ENCODE measurements at regions not wholly inside any gene's neighbourhood (a gene's known extent, or its start where the extent isn't known, plus 50 kb on each side); places are given as distances from the start of the nearest gene placed in this dataset.

GRCh38 chr15:87142096-87142495, 1062.4 kb downstream of the AGBL1 start:
- TF ChIP-seq CTCF (conservative IDR thresholded peaks at IDR 0.05; ENCODE audit: low read depth in 2 of 2) (no peak), EZH2phosphoT487 (IDR thresholded peaks at IDR 0.05; ENCODE audit: unreplicated experiment) (no peak), POLR2AphosphoS5 (IDR thresholded peaks at IDR 0.05; ENCODE audit: low read depth) (no peak), EZH2 (IDR thresholded peaks at IDR 0.05; ENCODE audit: low read depth, unreplicated experiment) (no peak), CREB1 (CRISPR knock-in tag; IDR thresholded peaks at IDR 0.05; ENCODE audit: low read depth) (no peak), JUNB (IDR thresholded peaks at IDR 0.05; ENCODE audit: unreplicated experiment) (no peak), ZNF331 (CRISPR knock-in tag; IDR thresholded peaks at IDR 0.05; ENCODE audit: low read depth) (no peak), STAT1 (IDR thresholded peaks at IDR 0.05; ENCODE audit: unreplicated experiment) (no peak), NANOG (IDR thresholded peaks at IDR 0.05; ENCODE audit: borderline replicate concordance) (no peak)
- TF ChIP-seq, protein P1, sequence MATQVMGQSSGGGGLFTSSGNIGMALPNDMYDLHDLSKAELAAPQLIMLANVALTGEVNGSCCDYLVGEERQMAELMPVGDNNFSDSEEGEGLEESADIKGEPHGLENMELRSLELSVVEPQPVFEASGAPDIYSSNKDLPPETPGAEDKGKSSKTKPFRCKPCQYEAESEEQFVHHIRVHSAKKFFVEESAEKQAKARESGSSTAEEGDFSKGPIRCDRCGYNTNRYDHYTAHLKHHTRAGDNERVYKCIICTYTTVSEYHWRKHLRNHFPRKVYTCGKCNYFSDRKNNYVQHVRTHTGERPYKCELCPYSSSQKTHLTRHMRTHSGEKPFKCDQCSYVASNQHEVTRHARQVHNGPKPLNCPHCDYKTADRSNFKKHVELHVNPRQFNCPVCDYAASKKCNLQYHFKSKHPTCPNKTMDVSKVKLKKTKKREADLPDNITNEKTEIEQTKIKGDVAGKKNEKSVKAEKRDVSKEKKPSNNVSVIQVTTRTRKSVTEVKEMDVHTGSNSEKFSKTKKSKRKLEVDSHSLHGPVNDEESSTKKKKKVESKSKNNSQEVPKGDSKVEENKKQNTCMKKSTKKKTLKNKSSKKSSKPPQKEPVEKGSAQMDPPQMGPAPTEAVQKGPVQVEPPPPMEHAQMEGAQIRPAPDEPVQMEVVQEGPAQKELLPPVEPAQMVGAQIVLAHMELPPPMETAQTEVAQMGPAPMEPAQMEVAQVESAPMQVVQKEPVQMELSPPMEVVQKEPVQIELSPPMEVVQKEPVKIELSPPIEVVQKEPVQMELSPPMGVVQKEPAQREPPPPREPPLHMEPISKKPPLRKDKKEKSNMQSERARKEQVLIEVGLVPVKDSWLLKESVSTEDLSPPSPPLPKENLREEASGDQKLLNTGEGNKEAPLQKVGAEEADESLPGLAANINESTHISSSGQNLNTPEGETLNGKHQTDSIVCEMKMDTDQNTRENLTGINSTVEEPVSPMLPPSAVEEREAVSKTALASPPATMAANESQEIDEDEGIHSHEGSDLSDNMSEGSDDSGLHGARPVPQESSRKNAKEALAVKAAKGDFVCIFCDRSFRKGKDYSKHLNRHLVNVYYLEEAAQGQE (IDR thresholded peaks at IDR 0.05; ENCODE audit: unreplicated experiment) = no peak
- TF ChIP-seq, protein P2, sequence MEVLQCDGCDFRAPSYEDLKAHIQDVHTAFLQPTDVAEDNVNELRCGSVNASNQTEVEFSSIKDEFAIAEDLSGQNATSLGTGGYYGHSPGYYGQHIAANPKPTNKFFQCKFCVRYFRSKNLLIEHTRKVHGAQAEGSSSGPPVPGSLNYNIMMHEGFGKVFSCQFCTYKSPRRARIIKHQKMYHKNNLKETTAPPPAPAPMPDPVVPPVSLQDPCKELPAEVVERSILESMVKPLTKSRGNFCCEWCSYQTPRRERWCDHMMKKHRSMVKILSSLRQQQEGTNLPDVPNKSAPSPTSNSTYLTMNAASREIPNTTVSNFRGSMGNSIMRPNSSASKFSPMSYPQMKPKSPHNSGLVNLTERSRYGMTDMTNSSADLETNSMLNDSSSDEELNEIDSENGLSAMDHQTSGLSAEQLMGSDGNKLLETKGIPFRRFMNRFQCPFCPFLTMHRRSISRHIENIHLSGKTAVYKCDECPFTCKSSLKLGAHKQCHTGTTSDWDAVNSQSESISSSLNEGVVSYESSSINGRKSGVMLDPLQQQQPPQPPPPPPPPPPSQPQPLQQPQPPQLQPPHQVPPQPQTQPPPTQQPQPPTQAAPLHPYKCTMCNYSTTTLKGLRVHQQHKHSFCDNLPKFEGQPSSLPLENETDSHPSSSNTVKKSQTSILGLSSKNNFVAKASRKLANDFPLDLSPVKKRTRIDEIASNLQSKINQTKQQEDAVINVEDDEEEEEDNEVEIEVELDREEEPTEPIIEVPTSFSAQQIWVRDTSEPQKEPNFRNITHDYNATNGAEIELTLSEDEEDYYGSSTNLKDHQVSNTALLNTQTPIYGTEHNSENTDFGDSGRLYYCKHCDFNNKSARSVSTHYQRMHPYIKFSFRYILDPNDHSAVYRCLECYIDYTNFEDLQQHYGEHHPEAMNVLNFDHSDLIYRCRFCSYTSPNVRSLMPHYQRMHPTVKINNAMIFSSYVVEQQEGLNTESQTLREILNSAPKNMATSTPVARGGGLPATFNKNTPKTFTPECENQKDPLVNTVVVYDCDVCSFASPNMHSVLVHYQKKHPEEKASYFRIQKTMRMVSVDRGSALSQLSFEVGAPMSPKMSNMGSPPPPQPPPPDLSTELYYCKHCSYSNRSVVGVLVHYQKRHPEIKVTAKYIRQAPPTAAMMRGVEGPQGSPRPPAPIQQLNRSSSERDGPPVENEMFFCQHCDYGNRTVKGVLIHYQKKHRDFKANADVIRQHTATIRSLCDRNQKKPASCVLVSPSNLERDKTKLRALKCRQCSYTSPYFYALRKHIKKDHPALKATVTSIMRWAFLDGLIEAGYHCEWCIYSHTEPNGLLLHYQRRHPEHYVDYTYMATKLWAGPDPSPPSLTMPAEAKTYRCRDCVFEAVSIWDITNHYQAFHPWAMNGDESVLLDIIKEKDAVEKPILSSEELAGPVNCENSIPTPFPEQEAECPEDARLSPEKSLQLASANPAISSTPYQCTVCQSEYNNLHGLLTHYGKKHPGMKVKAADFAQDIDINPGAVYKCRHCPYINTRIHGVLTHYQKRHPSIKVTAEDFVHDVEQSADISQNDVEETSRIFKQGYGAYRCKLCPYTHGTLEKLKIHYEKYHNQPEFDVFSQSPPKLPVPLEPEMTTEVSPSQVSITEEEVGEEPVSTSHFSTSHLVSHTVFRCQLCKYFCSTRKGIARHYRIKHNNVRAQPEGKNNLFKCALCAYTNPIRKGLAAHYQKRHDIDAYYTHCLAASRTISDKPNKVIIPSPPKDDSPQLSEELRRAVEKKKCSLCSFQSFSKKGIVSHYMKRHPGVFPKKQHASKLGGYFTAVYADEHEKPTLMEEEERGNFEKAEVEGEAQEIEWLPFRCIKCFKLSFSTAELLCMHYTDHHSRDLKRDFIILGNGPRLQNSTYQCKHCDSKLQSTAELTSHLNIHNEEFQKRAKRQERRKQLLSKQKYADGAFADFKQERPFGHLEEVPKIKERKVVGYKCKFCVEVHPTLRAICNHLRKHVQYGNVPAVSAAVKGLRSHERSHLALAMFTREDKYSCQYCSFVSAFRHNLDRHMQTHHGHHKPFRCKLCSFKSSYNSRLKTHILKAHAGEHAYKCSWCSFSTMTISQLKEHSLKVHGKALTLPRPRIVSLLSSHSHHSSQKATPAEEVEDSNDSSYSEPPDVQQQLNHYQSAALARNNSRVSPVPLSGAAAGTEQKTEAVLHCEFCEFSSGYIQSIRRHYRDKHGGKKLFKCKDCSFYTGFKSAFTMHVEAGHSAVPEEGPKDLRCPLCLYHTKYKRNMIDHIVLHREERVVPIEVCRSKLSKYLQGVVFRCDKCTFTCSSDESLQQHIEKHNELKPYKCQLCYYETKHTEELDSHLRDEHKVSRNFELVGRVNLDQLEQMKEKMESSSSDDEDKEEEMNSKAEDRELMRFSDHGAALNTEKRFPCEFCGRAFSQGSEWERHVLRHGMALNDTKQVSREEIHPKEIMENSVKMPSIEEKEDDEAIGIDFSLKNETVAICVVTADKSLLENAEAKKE (CRISPR knock-in tag; IDR thresholded peaks at IDR 0.05) = no peak
- TF ChIP-seq, protein P3, sequence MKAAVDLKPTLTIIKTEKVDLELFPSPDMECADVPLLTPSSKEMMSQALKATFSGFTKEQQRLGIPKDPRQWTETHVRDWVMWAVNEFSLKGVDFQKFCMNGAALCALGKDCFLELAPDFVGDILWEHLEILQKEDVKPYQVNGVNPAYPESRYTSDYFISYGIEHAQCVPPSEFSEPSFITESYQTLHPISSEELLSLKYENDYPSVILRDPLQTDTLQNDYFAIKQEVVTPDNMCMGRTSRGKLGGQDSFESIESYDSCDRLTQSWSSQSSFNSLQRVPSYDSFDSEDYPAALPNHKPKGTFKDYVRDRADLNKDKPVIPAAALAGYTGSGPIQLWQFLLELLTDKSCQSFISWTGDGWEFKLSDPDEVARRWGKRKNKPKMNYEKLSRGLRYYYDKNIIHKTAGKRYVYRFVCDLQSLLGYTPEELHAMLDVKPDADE (IDR thresholded peaks at IDR 0.05) = no peak
